Endodermal cell (in vitro differentiated cells): ENCODE measurements at regions not wholly inside any gene's neighbourhood (a gene's known extent, or its start where the extent isn't known, plus 50 kb on each side); places are given as distances from the start of the nearest gene placed in this dataset.
"Not testable (repeated sequence)": the region's sequence is repeated elsewhere in the genome, so short reads cannot be mapped to it uniquely, and the experiment has no call there.

Experiments
- DNase-seq: peaks from one replicate; pipeline ENCODE4 v3.0.0-alpha.2; 2017
- H3K27ac ChIP-seq: 2 replicates; pipeline ENCODE4 v1.5.1; 2013; ENCODE audit warnings: mild to moderate bottlenecking, low read depth, low read length, moderate library complexity
- H3K27me3 ChIP-seq: 2 replicates; pipeline ENCODE4 v1.6.1; 2013; ENCODE audit warnings: mild to moderate bottlenecking, low read length, moderate library complexity; ENCODE audit not compliant: insufficient read depth, control insufficient read depth, poor library complexity, severe bottlenecking
- H3K36me3 ChIP-seq: 2 replicates; pipeline ENCODE4 v1.7.0; 2013; ENCODE audit warnings: mild to moderate bottlenecking, low read length, moderate library complexity; ENCODE audit not compliant: control insufficient read depth, insufficient read depth
- H3K4me1 ChIP-seq: one replicate; pipeline ENCODE4 v1.7.0; 2013; ENCODE audit warnings: low read length; ENCODE audit not compliant: control insufficient read depth, insufficient read depth
- H3K4me3 ChIP-seq: 2 replicates; pipeline ENCODE4 v1.5.1; 2013; ENCODE audit warnings: mild to moderate bottlenecking, low read length, moderate library complexity
- H3K9ac ChIP-seq: 2 replicates; pipeline ENCODE4 v1.6.1; 2013; ENCODE audit warnings: mild to moderate bottlenecking, low read length, moderate library complexity; ENCODE audit not compliant: poor library complexity, severe bottlenecking; ENCODE audit errors: extremely low read depth
- H3K9me3 ChIP-seq: 2 replicates; pipeline ENCODE4 v1.6.1; 2013; ENCODE audit warnings: mild to moderate bottlenecking, low read length, moderate library complexity; ENCODE audit not compliant: control insufficient read depth
- H3K27ac Mint-ChIP-seq: 2 replicates; pipeline ENCODE4 v1.8.0; 2020; ENCODE audit warnings: mixed read lengths
- H3K27me3 Mint-ChIP-seq: 2 replicates; pipeline ENCODE4 v1.8.0; 2021; ENCODE audit warnings: mild to moderate bottlenecking, mixed read lengths; ENCODE audit not compliant: insufficient read depth
- H3K36me3 Mint-ChIP-seq: 2 replicates; pipeline ENCODE4 v1.8.0; 2020; ENCODE audit warnings: low read depth, mixed read lengths
- H3K4me1 Mint-ChIP-seq: 2 replicates; pipeline ENCODE4 v1.8.0; 2020; ENCODE audit warnings: mixed read lengths
- H3K4me3 Mint-ChIP-seq: 2 replicates; pipeline ENCODE4 v1.8.0; 2020; ENCODE audit warnings: mild to moderate bottlenecking, moderate library complexity, mixed read lengths
- H3K9me3 Mint-ChIP-seq: 2 replicates; pipeline ENCODE4 v1.8.0; 2020; ENCODE audit warnings: mild to moderate bottlenecking, mixed read lengths
- CTCF ChIP-seq: fragments of 200-600 bp; sonication (generic); conservative IDR thresholded peaks from 2 replicates; pipeline ENCODE4 v1.5.0; 2021; ENCODE audit warnings: antibody characterized with exemption, mild to moderate bottlenecking
- WGBS, 2 experiments: methylation state at CpG; one replicate each; pipeline versions ENCODE4 v1.1.5 to v1.1.7; 2013; ENCODE audit warnings: missing lambda C conversion rate in 2 of 2, mixed read lengths in 1 of 2; ENCODE audit not compliant: insufficient coverage in 1 of 2, insufficient read length in 1 of 2; 5-methylcytosine and 5-hydroxymethylcytosine counted together

- no peaks in the 10 kb centered on the region for H3K27me3 ChIP-seq
- 92 to 100% methylated on average over 3 to 5 of the region's 5 CpGs for WGBS, 2 experiments
- peaks cover 5% of the 10 kb centered on the region for H3K4me1 ChIP-seq
- H3K36me3 ChIP-seq: no peaks in the 10 kb centered on the region
- peaks cover 23% of the 10 kb centered on the region for H3K9me3 ChIP-seq
- no peak overlapping the region for H3K27ac ChIP-seq
- H3K4me3 ChIP-seq: no peak overlapping the region
- H3K9ac ChIP-seq: no peak overlapping the region
- H3K27me3 Mint-ChIP-seq: no peaks in the 10 kb centered on the region
- peaks cover 27% of the 10 kb centered on the region for H3K9me3 Mint-ChIP-seq
- H3K4me3 Mint-ChIP-seq: no peak overlapping the region
- no peak for DNase-seq
- H3K27ac Mint-ChIP-seq: no peak overlapping the region
- no peaks in the 10 kb centered on the region for H3K36me3 Mint-ChIP-seq
- H3K4me1 Mint-ChIP-seq: peaks cover 21% of the 10 kb centered on the region
- TF ChIP-seq CTCF: no peak
Observed at GRCh38 chr20:11700831-11701230, 216.9 kb upstream of the BTBD3 start.

GRCh38 chr20:11702721-11703518 is 214.8 kb upstream of the BTBD3 start:
- Histone ChIP-seq H3K27me3 (no peaks in the 10 kb centered on the region), H3K27ac (no peak overlapping the region), H3K4me3 (no peak overlapping the region), H3K9me3 (peaks cover 24% of the 10 kb centered on the region), H3K9ac (no peak overlapping the region), H3K4me1 (peaks cover 5% of the 10 kb centered on the region), H3K36me3 (no peaks in the 10 kb centered on the region)
- Mint-ChIP-seq H3K27ac (no peak overlapping the region), H3K27me3 (no peaks in the 10 kb centered on the region), H3K9me3 (peaks cover 35% of the 10 kb centered on the region), H3K4me3 (no peak overlapping the region), H3K4me1 (peaks cover 13% of the 10 kb centered on the region), H3K36me3 (no peaks in the 10 kb centered on the region)
- 85 to 94% methylated on average over 2 of the region's 2 CpGs for WGBS, 2 experiments
- no peak for TF ChIP-seq CTCF
- DNase-seq: no peak

GRCh38 chr20:11705512-11705911 is 212.2 kb upstream of the BTBD3 start:
- TF ChIP-seq CTCF: no peak
- no peak overlapping the region for H3K27ac Mint-ChIP-seq
- H3K4me3 Mint-ChIP-seq: no peak overlapping the region

GRCh38 chr20:11708223-11708622 is 209.5 kb upstream of the BTBD3 start:
- not testable (repeated sequence) for H3K4me3 ChIP-seq, H3K27me3 Mint-ChIP-seq, H3K27ac Mint-ChIP-seq, H3K9ac ChIP-seq, H3K4me1 Mint-ChIP-seq, H3K27ac ChIP-seq, H3K36me3 ChIP-seq, H3K36me3 Mint-ChIP-seq, H3K27me3 ChIP-seq, H3K4me3 Mint-ChIP-seq, H3K4me1 ChIP-seq, DNase-seq
- H3K9me3 Mint-ChIP-seq: peaks cover 35% of the 10 kb centered on the region
- H3K9me3 ChIP-seq: peaks cover 21% of the 10 kb centered on the region
- WGBS, 2 experiments: 93% methylated on average over 6 to 9 of the region's 9 CpGs

More at GRCh38 chr20:11705512-11705911, 212.2 kb upstream of the BTBD3 start:
- Mint-ChIP-seq H3K4me1 (peaks cover 13% of the 10 kb centered on the region), H3K27me3 (no peaks in the 10 kb centered on the region), H3K9me3 (peaks cover 35% of the 10 kb centered on the region), H3K36me3 (peaks cover 2% of the 10 kb centered on the region)
- Histone ChIP-seq H3K4me1 (peaks cover 5% of the 10 kb centered on the region), H3K36me3 (no peaks in the 10 kb centered on the region), H3K27ac (no peak overlapping the region), H3K9me3 (peaks cover 21% of the 10 kb centered on the region), H3K9ac (no peak overlapping the region), H3K4me3 (no peak overlapping the region), H3K27me3 (no peaks in the 10 kb centered on the region)
- DNase-seq: no peak
